ENCODE measurements at regions not wholly inside any gene's neighbourhood (a gene's known extent, or its start where the extent isn't known, plus 50 kb on each side); places are given as distances from the start of the nearest gene placed in this dataset.

GRCh38 chr15:81785181-81785580, 260.6 kb downstream of the MEX3B start:
- no peak overlapping the region for H3K27ac ChIP-seq (ENCODE audit: low read depth in 2 of 2, low read length in 1 of 2)
- CTCF ChIA-PET = interaction anchor here (0.9 to 1.9 kb wide), 4 partner anchors 13 to 37 kb away, joined by 3 to 5 read pairs (median 4); no protein-coding TSS in a partner anchor
- DNase-seq = no peak
- H4K20me1 ChIP-seq (ENCODE audit: insufficient read depth) = no peaks in the 10 kb centered on the region
- POLR2A ChIA-PET = no interaction called here
- H2AFZ ChIP-seq (ENCODE audit: low read depth) = no peak overlapping the region
- H3K4me3 ChIP-seq (ENCODE audit: low read depth in 2 of 2, low read length in 1 of 2) = no peak overlapping the region
- no peak for TF ChIP-seq RAD21 (IDR thresholded peaks at IDR 0.05; ENCODE audit: low read length)
- no peak for TF ChIP-seq YY1 (IDR thresholded peaks at IDR 0.05; ENCODE audit: low read depth)
- no peak for TF ChIP-seq GABPA (IDR thresholded peaks at IDR 0.05; ENCODE audit: low read depth)
- no peak for TF ChIP-seq USF2 (IDR thresholded peaks at IDR 0.05; ENCODE audit: borderline replicate concordance, low read depth, low read length)
- no peaks in the 10 kb centered on the region for H3K4me1 ChIP-seq (ENCODE audit: control insufficient read depth in 1 of 2, insufficient read depth in 2 of 2, low read depth in 1 of 2, low read length in 1 of 2)
- no peaks in the 10 kb centered on the region for H3F3A ChIP-seq (replicated peaks; ENCODE audit: insufficient read depth)
- 48% methylated on average over 4 of the region's 4 CpGs for WGBS (ENCODE audit: low lambda C conversion rate)
- no peaks in the 10 kb centered on the region for H3K36me3 ChIP-seq (replicated peaks in 1 of 2; ENCODE audit: control insufficient read depth in 1 of 2, insufficient read depth in 2 of 2, low read length in 1 of 2)
- no peaks in the 10 kb centered on the region for H3K9me2 ChIP-seq
- H3K4me2 ChIP-seq = no peak overlapping the region
- no peaks in the 10 kb centered on the region; the same call in 1 of the 2 replicates for H3K27me3 ChIP-seq (ENCODE audit: insufficient read depth)
- no peaks in the 10 kb centered on the region for H3K9me3 ChIP-seq
- H3K79me2 ChIP-seq (ENCODE audit: insufficient read depth) = no peaks in the 10 kb centered on the region
- no peak overlapping the region for H3K9ac ChIP-seq

- Histone ChIP-seq H3F3A (replicated peaks; ENCODE audit: insufficient read depth) (no peaks in the 10 kb centered on the region), H3K4me1 (ENCODE audit: control insufficient read depth in 1 of 2, insufficient read depth in 2 of 2, low read depth in 1 of 2, low read length in 1 of 2) (no peaks in the 10 kb centered on the region), H3K4me2 (no peak overlapping the region), H3K27ac (ENCODE audit: low read depth in 2 of 2, low read length in 1 of 2) (no peak overlapping the region), H3K36me3 (replicated peaks in 1 of 2; ENCODE audit: control insufficient read depth in 1 of 2, insufficient read depth in 2 of 2, low read length in 1 of 2) (no peaks in the 10 kb centered on the region), H2AFZ (ENCODE audit: low read depth) (no peak overlapping the region), H3K79me2 (ENCODE audit: insufficient read depth) (no peaks in the 10 kb centered on the region), H3K9me3 (no peaks in the 10 kb centered on the region), H3K4me3 (ENCODE audit: low read depth in 2 of 2, low read length in 1 of 2) (no peak overlapping the region), H3K9ac (no peak overlapping the region), H3K9me2 (no peaks in the 10 kb centered on the region), H3K27me3 (ENCODE audit: insufficient read depth) (no peaks in the 10 kb centered on the region; the same call in 1 of the 2 replicates), H4K20me1 (ENCODE audit: insufficient read depth) (no peaks in the 10 kb centered on the region)
- 35% methylated on average over 6 of the region's 6 CpGs for WGBS (ENCODE audit: low lambda C conversion rate)
- ChIA-PET CTCF (interaction anchor here (1.4 to 1.9 kb wide), 3 partner anchors 13 to 37 kb away, joined by 3 to 5 read pairs (median 4); no protein-coding TSS in a partner anchor), POLR2A (no interaction called here)
- no peak for TF ChIP-seq USF1 (IDR thresholded peaks at IDR 0.05; ENCODE audit: borderline replicate concordance, low read depth)
- no peak for TF ChIP-seq GABPA (IDR thresholded peaks at IDR 0.05; ENCODE audit: low read depth)
- no peak for TF ChIP-seq RCOR1 (IDR thresholded peaks at IDR 0.05; ENCODE audit: low read length)
- TF ChIP-seq FOXJ3 (CRISPR knock-in tag; IDR thresholded peaks at IDR 0.05) = no peak
- no peak for TF ChIP-seq MAX (IDR thresholded peaks at IDR 0.05; ENCODE audit: low read depth)
- DNase-seq = no peak
These were observed 261.1 kb downstream of the MEX3B start for GRCh38 chr15:81784751-81785150.

GRCh38 chr15:81783586-81783985, 262.2 kb downstream of the MEX3B start:
- Histone ChIP-seq H2AFZ (ENCODE audit: low read depth) (no peak overlapping the region), H3K9ac (no peak overlapping the region), H3K27me3 (ENCODE audit: insufficient read depth) (no peaks in the 10 kb centered on the region; the same call in 1 of the 2 replicates), H3K4me2 (no peak overlapping the region), H3K4me3 (ENCODE audit: low read depth in 2 of 2, low read length in 1 of 2) (no peak overlapping the region), H3K79me2 (ENCODE audit: insufficient read depth) (no peaks in the 10 kb centered on the region), H3K36me3 (replicated peaks in 1 of 2; ENCODE audit: control insufficient read depth in 1 of 2, insufficient read depth in 2 of 2, low read length in 1 of 2) (no peaks in the 10 kb centered on the region), H3K9me2 (no peaks in the 10 kb centered on the region), H3K27ac (ENCODE audit: low read depth in 2 of 2, low read length in 1 of 2) (no peak overlapping the region), H4K20me1 (ENCODE audit: insufficient read depth) (no peaks in the 10 kb centered on the region), H3K4me1 (ENCODE audit: control insufficient read depth in 1 of 2, insufficient read depth in 2 of 2, low read depth in 1 of 2, low read length in 1 of 2) (no peaks in the 10 kb centered on the region), H3K9me3 (no peaks in the 10 kb centered on the region), H3F3A (replicated peaks; ENCODE audit: insufficient read depth) (no peaks in the 10 kb centered on the region)
- DNase-seq = no peak
- CTCF ChIA-PET = interaction anchor here (1.7 kb wide), 1 partner anchor 12 kb away, joined by 4 read pairs; no protein-coding TSS in a partner anchor
- 35% methylated on average over 3 of the region's 3 CpGs for WGBS (ENCODE audit: low lambda C conversion rate)
- POLR2A ChIA-PET = no interaction called here
- no peak for TF ChIP-seq CHD2 (IDR thresholded peaks at IDR 0.05; ENCODE audit: low read length, partially characterized antibody)
- TF ChIP-seq CTCF (IDR thresholded peaks at IDR 0.05) = no peak
- no peak for TF ChIP-seq FOXM1 (IDR thresholded peaks at IDR 0.05; ENCODE audit: low read depth)
- no peak for TF ChIP-seq REST (IDR thresholded peaks at IDR 0.05; ENCODE audit: low read depth, low read length)
- no peak for TF ChIP-seq SIN3A (IDR thresholded peaks at IDR 0.05; ENCODE audit: borderline replicate concordance, low read depth, low read length)
- no peak for TF ChIP-seq RFX5 (IDR thresholded peaks at IDR 0.05; ENCODE audit: low read length)
- no peak for TF ChIP-seq GABPA (IDR thresholded peaks at IDR 0.05; ENCODE audit: low read depth)
- no peak for TF ChIP-seq GATA2 (CRISPR knock-in tag; IDR thresholded peaks at IDR 0.05)
